GM12878 (cell line): ENCODE measurements at regions not wholly inside any gene's neighbourhood (a gene's known extent, or its start where the extent isn't known, plus 50 kb on each side); places are given as distances from the start of the nearest gene placed in this dataset.
"Not testable (repeated sequence)": the region's sequence is repeated elsewhere in the genome, so short reads cannot be mapped to it uniquely, and the experiment has no call there.

Experiments
- ATAC-seq: fragments of 200-7000 bp; cut with Tn5 transposase; 3 replicates; pipeline ENCODE4 v1.9.1; 2020; ENCODE audit warnings: mild to moderate bottlenecking, moderate library complexity
- BruUV-seq: library from RNA; stranded (reverse); fragments of 400-500 nt; replicated peaks from 2 replicates; lab custom pipeline; 2021; lab: Mats Ljungman, UMichigan
- CTCF ChIA-PET: fragments of 300-600 bp; sonication (Branson Sonifier 250); formaldehyde crosslinking; extraction: SDS; loops from one replicate; lab custom pipeline; 2021; ENCODE audit warnings: inconsistent platforms; lab: Yijun Ruan, JAX
- POLR2A ChIA-PET: fragments of 350-600 bp; formaldehyde crosslinking; extraction: SDS; loops from one replicate; lab custom pipeline; 2021; ENCODE audit warnings: inconsistent platforms; lab: Charles Lee
- RAD21 ChIA-PET: fragments of 300-600 bp; sonication (Branson Sonifier 250); formaldehyde crosslinking; loops from one replicate; lab custom pipeline; 2023; ENCODE audit warnings: antibody characterized with exemption; ENCODE audit not compliant: unreplicated experiment; lab: Charles Lee
- SMC1A ChIA-PET: fragments of 300-600 bp; sonication (Branson Sonifier 250); formaldehyde crosslinking; loops from one replicate; lab custom pipeline; 2023; ENCODE audit not compliant: unreplicated experiment, uncharacterized antibody; lab: Charles Lee
- DNase-seq: peaks from one replicate; pipeline ENCODE4 v3.0.0-alpha.2; 2011; ENCODE audit warnings: low read depth, low spot score
- FAIRE-seq: peaks from 3 replicates; lab custom pipeline; 2011; peaks lifted over from hg19 to GRCh38; lab: Jason Lieb, UNC
- H2AFZ ChIP-seq: 2 replicates; pipeline ENCODE4 v1.6.0; 2011; ENCODE audit warnings: low read depth, low read length, control low read depth; ENCODE audit not compliant: control insufficient read depth
- H3K27ac ChIP-seq: 2 replicates; pipeline ENCODE4 v1.5.1; 2011; ENCODE audit warnings: control low read depth; ENCODE audit not compliant: control insufficient read depth, insufficient read depth
- H3K27me3 ChIP-seq, 2 experiments: replicated peaks in 1 of 2; 2 replicates each; pipeline versions ENCODE4 v1.6.0 to v1.6.1; 2011; ENCODE audit warnings: low read length in 1 of 2; ENCODE audit not compliant: control insufficient read depth in 2 of 2, insufficient read depth in 2 of 2
- H3K36me3 ChIP-seq, 2 experiments: 2 replicates each; pipeline ENCODE4 v1.5.1; 2011; ENCODE audit warnings: low read length in 1 of 2; ENCODE audit not compliant: control insufficient read depth in 2 of 2, insufficient read depth in 2 of 2
- H3K4me1 ChIP-seq: 2 replicates; pipeline ENCODE4 v1.6.1; 2011; ENCODE audit warnings: mild to moderate bottlenecking, low read length, moderate library complexity, mixed read lengths; ENCODE audit not compliant: control insufficient read depth, insufficient read depth
- H3K4me2 ChIP-seq: 2 replicates; pipeline ENCODE4 v1.6.0; 2011; ENCODE audit warnings: control low read depth; ENCODE audit not compliant: control insufficient read depth, insufficient read depth
- H3K4me3 ChIP-seq: fragments of 200-600 bp; sonication (generic); 2 replicates; pipeline ENCODE4 v1.5.1; 2016
- H3K79me2 ChIP-seq: 2 replicates; pipeline ENCODE4 v1.6.0; 2011; ENCODE audit warnings: low read length; ENCODE audit not compliant: control insufficient read depth, insufficient read depth
- H3K9ac ChIP-seq: 2 replicates; pipeline ENCODE4 v1.8.0; 2011; ENCODE audit warnings: low read length, control low read depth, mixed read lengths; ENCODE audit not compliant: control insufficient read depth, insufficient read depth
- H3K9me3 ChIP-seq: replicated peaks from 3 replicates; pipeline ENCODE4 v1.5.1; 2011; ENCODE audit warnings: mild to moderate bottlenecking, low read length; ENCODE audit not compliant: control insufficient read depth, insufficient read depth
- H4K20me1 ChIP-seq: 2 replicates; pipeline ENCODE4 v1.6.0; 2011; ENCODE audit not compliant: control insufficient read depth, insufficient read depth
- WGBS: methylation state at CpG from one replicate; pipeline ENCODE4 v1.1.6; 2016; ENCODE audit warnings: low lambda C conversion rate; ENCODE audit not compliant: insufficient replicate concordance, insufficient coverage; ENCODE audit errors: missing lambda C conversion rate; 5-methylcytosine and 5-hydroxymethylcytosine counted together
- in situ Hi-C: fragments of 300-500 bp; cut with MboI; formaldehyde crosslinking; loops from 9 replicates; pipeline ENCODE4 v1.14.3; 2018; ENCODE audit warnings: mixed read lengths
- intact Hi-C: fragments of 100-400 bp; cut with micrococcal nuclease; formaldehyde crosslinking; loops from one replicate; pipeline ENCODE4 v1.14.2; 2022; ENCODE audit not compliant: unreplicated experiment

DNA sequence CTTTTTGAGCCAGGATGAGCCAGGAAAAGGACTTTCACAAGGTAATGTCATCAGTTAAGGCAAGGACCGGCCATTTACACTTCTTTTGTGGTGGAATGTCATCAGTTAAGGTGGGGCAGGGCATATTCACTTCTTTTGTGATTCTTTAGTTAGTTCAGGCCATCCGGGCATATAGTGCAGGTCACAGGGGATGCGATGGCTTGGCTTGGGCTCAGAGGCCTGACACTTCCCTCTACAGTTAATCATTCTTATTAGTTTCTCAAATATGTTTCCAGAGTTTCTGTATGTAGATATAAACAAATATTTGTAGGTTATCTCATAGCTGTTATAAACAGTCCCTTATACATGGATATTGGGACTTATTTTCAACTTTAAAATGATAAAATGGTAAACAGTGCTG lies 326.5 kb downstream of the PCDH11X start:
- H4K20me1 ChIP-seq, DNase-seq, H3K4me3 ChIP-seq, H3K27ac ChIP-seq, ATAC-seq, H3K9ac ChIP-seq, H3K9me3 ChIP-seq, H3K27me3 ChIP-seq, H3K4me1 ChIP-seq, POLR2A ChIA-PET, FAIRE-seq, intact Hi-C loops, H2AFZ ChIP-seq, in situ Hi-C loops, H3K4me2 ChIP-seq, CTCF ChIA-PET, H3K36me3 ChIP-seq, RAD21 ChIA-PET, SMC1A ChIA-PET, H3K79me2 ChIP-seq, BruUV-seq: not testable (repeated sequence)
- WGBS = 0% methylated on average over 2 of the region's 3 CpGs

DNA sequence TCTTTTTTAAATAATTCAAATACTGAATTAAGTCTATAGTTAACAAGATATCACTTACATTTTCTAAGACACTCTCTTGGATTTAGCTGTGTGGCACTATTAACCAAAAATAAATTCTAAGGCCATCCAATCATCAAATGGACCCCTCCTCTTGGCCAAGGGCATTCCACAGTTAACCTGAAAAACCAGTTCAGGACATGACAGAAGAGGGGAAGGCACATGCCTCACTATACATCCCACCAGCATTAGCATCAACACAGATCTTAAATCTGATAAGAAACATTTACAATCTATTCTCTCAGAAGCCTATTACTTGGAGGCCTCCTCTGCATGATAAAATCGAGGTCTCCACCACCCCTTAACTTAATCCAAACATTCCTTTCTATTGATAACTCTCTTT lies 327.5 kb downstream of the PCDH11X start:
- H3K4me3 ChIP-seq, in situ Hi-C loops, SMC1A ChIA-PET, H3K27ac ChIP-seq, H3K4me1 ChIP-seq, POLR2A ChIA-PET, H2AFZ ChIP-seq, CTCF ChIA-PET, H3K9me3 ChIP-seq, RAD21 ChIA-PET, DNase-seq, H3K79me2 ChIP-seq, H3K27me3 ChIP-seq, H3K9ac ChIP-seq, H3K4me2 ChIP-seq, intact Hi-C loops, BruUV-seq, ATAC-seq, FAIRE-seq, H4K20me1 ChIP-seq, H3K36me3 ChIP-seq: not testable (repeated sequence)
- WGBS = 0% methylated on average over 1 of the region's 1 CpG

- FAIRE-seq, CTCF ChIA-PET, POLR2A ChIA-PET, SMC1A ChIA-PET, H3K27ac ChIP-seq, in situ Hi-C loops, H4K20me1 ChIP-seq, intact Hi-C loops, H3K27me3 ChIP-seq, H3K9me3 ChIP-seq, H3K79me2 ChIP-seq, H3K9ac ChIP-seq, H3K4me2 ChIP-seq, H3K4me1 ChIP-seq, DNase-seq, H3K4me3 ChIP-seq, H3K36me3 ChIP-seq, ATAC-seq, H2AFZ ChIP-seq, RAD21 ChIA-PET, BruUV-seq: not testable (repeated sequence)
- 0% methylated on average over 2 of the region's 4 CpGs for WGBS
Observed at GRCh38 chrX:92110410-92110911, 331.3 kb downstream of the PCDH11X start.

DNA sequence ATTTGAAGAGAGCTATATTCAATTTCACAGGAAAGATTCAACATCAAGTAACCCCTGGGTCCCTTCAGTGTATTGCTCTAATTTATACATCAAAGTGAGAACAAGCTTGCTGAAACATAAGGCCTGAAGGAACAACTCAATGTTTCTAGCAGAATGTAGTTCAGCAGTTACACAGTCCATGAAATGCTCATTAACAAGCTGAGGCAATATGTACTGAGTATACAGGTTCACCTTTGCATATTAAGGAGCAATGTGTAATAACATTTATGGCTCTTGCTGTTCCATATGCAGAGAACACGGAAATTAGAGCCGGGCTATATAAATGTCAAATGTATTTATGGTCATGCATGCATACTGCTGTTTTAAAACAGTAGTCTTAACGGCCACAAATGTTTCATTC lies 338.5 kb downstream of the PCDH11X start:
- intact Hi-C loops, H3K9ac ChIP-seq, SMC1A ChIA-PET, H3K4me1 ChIP-seq, H3K4me2 ChIP-seq, ATAC-seq, RAD21 ChIA-PET, H3K79me2 ChIP-seq, in situ Hi-C loops, H3K4me3 ChIP-seq, BruUV-seq, H3K27me3 ChIP-seq, H3K9me3 ChIP-seq, CTCF ChIA-PET, DNase-seq, FAIRE-seq, POLR2A ChIA-PET, H3K27ac ChIP-seq, H4K20me1 ChIP-seq, H2AFZ ChIP-seq, H3K36me3 ChIP-seq: not testable (repeated sequence)
- 9% methylated on average over 3 of the region's 3 CpGs for WGBS
